HCEC 1CT (cell line): ENCODE measurements at regions not wholly inside any gene's neighbourhood (a gene's known extent, or its start where the extent isn't known, plus 50 kb on each side); places are given as distances from the start of the nearest gene placed in this dataset.

Experiments
- DNase-seq: peaks from one replicate; pipeline ENCODE4 v3.0.0-alpha.2; 2017

DNA sequence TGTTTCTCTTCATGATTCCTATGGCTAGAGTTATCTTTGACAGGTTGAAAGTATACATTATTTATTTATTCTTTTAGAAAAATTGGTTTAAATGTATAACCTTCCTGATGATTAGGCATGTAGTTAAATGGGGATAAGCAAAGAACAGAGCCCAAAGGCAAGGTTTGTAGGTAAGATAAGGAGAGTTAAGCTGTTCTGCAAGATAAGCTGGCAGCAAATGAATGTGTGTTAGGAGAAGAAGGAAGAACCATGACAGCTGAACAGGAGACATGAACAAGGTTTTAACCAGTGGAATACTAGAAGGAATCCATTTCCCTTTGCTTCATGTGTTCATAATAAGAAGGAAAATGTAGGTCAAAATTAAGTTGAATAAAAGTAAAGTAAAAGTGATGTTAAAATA is 1330.1 kb upstream of the USP15 start:
- DNase-seq: no peak

DNA sequence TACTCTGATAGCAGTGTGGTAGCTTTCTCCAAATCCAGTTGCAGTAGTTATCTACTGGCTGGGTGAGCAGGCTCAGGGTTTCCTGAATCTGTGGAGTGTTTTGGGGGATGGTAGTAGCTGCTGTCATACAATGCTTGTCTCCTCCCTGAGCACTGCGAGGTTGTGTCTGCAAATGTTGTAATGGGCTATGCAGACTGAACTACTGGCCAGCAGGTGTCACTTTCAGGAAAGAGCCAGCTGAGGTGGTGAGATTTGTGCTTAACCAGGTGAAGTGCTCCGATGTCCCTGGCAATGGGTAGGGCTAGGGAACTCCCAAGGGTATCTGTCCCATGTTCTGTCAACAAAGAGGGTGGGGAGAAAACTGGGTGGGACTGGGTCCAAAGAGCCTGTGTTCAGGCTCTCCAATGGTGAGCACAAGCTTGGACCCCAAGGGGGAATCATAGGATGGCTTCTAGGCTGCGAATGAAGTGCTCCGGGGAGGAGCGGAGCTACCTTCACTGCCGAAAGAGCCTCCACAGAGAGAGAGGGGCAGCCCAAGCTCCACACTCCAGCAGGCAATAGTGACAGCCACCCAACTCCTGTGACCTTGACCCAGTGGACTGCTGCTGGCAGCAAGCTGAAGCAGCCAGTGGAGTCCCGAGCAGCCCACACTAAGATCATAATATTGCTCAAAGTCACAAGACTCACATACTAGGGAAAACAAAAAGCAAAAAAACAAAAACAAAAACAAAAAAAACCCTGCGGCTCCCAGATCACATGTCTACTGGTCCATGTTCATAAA is 1324.0 kb upstream of the USP15 start:
- DNase-seq: no peak

DNA sequence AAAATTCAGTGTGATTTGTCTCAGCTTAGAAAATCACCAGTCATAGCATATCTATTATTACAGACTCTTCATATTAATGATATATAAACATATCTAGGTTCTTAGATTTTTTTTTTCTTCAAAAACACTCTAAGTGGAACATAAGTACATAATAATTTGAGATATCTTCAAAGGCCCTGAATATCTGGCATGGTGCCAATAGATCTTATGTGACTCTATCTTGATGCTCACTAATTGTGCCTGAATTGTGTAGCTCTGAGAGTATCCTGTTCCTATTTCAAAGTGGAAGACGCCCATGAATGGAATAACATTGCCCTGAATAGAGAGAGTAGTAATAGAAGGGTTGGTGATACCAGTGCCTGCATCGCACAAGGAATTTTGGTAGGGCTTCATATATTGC is 1312.7 kb upstream of the USP15 start:
- DNase-seq: no peak

- DNase-seq: no peak
Measured at GRCh38 chr12:60967128-60967527, 1293.1 kb upstream of the USP15 start.

DNA sequence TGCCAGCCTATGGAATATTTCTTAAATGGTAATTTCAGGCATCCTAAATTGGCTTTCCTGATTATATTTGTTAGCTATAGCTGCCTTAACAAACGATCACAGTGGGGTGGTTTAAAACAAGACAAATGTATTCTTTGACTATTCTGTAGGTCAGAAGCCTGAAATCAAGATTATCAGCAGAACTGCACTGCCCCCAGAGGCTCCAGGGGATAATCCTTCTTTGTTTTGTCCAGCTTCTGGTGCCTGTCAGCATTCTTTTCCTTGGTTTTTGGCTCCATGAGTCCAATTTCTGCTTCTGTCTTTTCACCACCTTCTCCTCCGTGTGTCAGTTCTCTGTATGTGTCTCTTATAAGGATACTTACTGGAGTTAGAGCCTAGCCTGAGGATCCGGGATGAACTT is 1282.2 kb upstream of the USP15 start:
- peak; percentile 22 for DNase-seq

GRCh38 chr12:60980558-60980957 is 1279.6 kb upstream of the USP15 start:
- DNase-seq: no peak

DNA sequence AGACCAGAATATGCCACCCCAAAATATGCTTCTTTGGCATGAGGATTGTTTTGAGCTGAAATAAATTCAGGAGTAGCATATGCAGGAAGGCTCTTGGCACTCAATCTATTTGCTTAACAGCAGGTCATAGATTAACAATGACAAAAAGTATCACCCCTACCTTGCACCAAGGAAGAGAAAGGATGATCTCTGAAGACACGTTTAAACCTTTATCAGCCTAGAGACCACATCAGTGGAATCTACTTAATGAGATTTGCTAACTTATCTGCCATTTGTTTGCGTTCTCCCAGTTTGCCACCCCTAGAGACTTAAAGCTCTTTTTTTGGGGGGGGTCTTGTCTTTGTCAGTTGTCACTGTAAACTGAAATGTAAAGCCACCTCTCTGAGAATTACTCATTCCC is 1278.7 kb upstream of the USP15 start:
- DNase-seq: no peak

DNA sequence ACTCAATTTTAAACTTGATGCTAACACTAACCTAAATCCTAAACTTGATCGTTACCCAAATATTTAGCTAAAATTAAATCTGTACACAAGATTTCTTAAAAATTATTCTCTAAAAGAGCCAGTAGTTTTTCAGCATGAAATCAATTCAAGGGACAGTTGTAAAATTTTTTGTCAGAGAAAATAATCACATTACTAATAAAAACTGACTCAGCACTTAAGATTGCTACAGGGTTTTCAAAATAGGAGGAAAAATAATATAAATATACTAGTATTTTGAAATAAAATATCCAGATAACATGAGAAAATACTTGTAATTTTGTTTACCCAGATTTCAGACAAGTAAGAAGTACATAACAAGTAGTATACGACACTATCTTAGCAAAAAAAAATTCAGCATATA is 1268.1 kb upstream of the USP15 start:
- no peak for DNase-seq

- no peak for DNase-seq
Measured at GRCh38 chr12:60995256-60995825, 1264.9 kb upstream of the USP15 start.

- DNase-seq: no peak
Measured at GRCh38 chr12:60997869-60998378, 1262.3 kb upstream of the USP15 start.

GRCh38 chr12:61009192-61009591 is 1251.0 kb upstream of the USP15 start:
- no peak for DNase-seq

DNA sequence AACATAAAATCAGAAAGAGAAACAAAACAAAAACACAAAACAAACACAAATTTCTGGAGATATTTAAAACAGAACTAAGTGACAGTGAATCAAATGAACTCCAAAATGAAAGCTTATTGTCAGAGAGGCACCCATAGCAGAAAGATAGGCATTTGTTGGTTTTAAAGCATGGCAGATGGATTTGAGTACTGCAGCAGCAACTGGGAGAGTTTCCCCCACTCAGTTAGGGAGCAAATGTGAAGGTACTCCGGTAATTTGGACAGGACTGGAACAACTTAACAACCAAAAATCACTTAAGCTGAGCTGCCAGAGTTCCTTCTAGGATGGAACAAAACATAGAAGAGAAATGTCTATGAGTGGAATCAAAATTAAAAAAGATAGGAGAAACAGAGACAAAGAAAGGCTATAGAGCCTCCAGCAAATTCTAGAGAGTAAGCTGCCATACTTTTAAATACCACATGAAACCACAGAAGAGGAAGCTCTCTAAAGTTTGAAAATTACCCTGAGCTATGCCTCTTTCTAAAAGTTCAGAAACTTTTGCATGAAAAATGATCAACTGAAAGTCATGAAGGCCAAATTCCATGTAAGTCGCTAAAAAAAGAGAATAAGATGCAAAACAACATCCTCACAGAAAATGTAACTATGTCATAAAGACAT is 1248.3 kb upstream of the USP15 start:
- DNase-seq: no peak

DNA sequence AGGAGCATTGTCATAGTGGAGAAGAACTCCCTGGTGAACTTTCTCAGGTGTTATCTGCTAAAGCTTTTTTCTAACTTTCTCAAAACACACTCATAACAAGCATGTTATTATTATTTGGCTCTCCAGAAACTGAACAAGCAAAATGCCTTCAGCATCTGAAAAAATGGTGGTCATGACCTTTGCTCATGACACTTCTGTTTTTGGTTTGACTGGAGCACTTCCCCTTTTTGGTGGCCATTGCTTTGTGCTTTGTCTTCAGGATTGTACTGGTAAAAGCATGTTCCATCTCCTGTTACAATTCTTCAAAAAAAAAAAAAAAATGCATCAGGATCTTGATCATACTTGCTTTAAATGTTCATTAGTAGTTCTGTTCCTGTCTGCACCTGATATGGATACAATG is 1241.6 kb upstream of the USP15 start:
- DNase-seq: no peak

DNA sequence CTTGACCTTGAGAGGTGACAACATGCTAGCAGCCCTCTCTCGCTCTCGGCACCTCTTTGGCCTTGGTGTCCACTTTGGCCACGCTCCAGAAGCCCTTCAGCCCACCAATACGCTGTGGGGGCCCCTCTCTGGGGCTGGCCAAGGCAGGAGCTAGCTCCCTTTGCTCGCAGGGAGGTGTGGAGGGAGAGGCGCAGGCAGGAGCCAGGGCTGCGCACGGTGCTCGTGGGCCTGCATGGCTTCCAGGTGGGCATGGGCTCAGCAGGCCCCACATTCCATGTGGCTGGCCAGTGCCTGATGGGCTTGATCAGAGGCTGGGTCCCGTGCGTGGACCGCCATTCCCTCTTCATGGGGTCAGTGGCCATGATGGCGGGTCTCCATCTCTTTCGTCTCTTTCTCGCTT is 1237.0 kb upstream of the USP15 start:
- no peak for DNase-seq

- no peak for DNase-seq
Measured at GRCh38 chr12:61029516-61029915, 1230.7 kb upstream of the USP15 start.

- no peak for DNase-seq
Measured at GRCh38 chr12:61037792-61038191, 1222.4 kb upstream of the USP15 start.

GRCh38 chr12:61043838-61044237 is 1216.4 kb upstream of the USP15 start:
- no peak for DNase-seq

- no peak for DNase-seq
Measured at GRCh38 chr12:61044766-61045165, 1215.4 kb upstream of the USP15 start.

DNA sequence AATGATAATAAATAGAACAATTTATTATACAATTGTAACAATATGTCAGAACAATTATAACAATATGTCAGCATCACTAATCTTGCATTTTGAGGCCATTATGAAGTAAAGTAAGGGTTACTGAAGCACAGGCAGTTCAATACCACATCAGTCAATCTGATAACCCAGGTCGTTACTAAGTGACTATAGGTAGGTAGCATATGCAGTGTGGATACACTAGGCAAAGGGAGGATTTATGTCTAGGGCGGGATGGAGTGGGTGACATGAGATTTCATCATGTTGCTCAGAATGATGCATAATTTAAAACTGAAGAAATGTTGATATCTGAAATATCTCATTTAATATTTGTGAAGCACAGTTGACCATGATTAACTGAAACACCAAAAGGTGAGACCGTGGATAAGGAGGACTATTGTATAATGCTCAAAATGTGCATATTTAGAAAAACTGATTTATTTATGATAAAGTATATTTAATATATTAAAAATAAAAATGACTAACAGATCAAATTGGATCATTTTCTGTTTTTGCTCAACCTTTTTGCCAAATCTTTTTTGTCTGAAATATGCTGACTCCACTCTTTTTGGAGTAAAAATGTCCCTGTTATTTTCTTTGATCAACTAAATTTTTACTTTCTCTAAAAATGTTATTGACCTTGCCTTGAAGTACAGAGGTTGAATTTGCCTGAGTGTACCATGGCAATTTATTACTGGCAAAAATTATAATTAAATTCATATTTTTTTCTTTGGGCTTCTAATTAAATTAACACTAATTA is 1189.4 kb upstream of the USP15 start:
- DNase-seq: no peak

- no peak for DNase-seq
Measured at GRCh38 chr12:61072717-61073116, 1187.5 kb upstream of the USP15 start.

GRCh38 chr12:61095111-61095510 is 1165.1 kb upstream of the USP15 start:
- DNase-seq: no peak

DNA sequence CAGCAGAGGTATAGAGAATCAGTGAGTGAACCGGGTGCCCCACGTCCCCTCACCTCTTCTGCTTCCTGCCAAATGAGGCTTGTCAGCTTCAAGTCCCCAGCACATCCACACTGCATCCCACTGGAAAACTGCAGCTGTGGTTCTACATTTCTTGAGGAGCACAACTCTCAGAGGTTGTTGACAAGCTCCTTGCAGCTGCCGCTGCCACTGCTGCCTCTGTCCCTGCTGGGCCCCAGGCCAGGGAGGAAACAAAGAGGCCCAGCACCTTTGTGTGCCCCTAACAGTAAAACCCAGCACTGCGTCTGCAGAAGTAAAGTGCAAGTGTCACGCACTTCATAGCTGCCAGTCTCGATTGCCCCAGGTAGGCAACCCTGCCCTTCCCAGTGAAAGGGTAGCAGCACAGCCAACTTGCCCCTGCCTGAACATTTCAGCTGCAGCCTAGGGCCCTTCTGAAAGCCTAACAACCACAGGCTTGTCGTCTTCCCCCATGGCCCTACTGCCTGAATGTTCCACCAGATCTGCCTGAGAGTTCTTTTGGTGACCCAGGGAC is 1162.1 kb upstream of the USP15 start:
- no peak for DNase-seq

GRCh38 chr12:61107118-61107517 is 1153.1 kb upstream of the USP15 start:
- no peak for DNase-seq
